CD4-positive, alpha-beta T cell treated with Interleukin-4 for 1 hour (primary cell): ENCODE measurements at regions not wholly inside any gene's neighbourhood (a gene's known extent, or its start where the extent isn't known, plus 50 kb on each side); places are given as distances from the start of the nearest gene placed in this dataset.

Experiments used
- DNase-seq, 2 donors: peaks; one replicate each; pipeline ENCODE4 v3.0.0-alpha.2; 2020 to 2022

DNA sequence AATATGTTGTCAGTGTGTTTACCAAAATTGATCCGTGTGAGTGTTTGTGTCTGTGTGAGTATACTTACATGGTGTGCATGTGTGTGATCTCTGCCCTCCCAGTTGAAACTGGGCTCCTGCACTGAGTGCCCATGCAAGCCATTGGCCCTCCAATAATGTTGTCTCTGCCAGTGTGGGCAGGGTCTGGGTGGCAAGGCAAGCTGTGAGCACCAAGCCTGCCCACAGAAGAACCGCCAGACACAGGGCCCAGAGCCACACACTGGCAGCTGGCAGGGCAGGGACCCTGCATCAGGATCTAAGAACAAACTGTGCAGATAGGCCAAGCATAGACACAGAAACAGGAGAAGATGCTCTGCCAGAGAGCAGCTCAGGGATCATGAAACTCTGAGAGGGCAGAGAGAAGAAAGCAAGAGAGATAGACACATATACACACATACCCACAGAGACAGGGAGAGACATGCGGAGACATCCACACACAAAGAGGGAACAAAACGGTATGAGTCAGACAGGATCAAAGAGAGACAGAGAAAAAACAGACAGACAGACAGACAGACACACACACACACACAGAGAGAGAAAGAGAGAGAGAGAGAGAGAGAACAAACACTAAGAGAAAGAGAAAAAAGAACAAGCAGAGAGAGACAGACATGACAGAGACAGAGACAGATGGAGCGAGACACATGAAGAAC lies 555.0 kb downstream of the MID1IP1 start:
- DNase-seq, result no peak

- DNase-seq, result no peak
Observed at GRCh38 chrX:39360101-39360500, 558.8 kb downstream of the MID1IP1 start.

DNA sequence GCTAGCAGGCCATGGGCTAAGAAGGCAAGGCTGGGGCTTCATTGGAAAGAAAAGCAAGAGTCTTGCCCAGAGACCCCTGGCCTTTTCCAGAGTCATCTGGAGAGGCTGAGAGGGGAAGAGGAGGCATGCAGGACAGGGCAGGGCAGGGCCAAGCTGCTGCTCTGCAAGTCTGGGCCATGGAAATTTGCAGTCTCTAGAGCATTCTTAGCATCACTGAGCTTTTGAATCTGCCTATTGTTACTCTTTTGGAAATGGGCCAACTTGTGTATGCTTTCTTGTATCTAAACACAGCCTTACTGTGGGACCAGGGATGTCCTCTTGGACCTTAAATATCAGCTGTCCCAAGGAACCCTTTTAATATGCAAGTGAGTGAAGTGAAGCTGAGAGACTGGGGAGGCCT lies 560.5 kb downstream of the MID1IP1 start:
- DNase-seq, result no peak

DNA sequence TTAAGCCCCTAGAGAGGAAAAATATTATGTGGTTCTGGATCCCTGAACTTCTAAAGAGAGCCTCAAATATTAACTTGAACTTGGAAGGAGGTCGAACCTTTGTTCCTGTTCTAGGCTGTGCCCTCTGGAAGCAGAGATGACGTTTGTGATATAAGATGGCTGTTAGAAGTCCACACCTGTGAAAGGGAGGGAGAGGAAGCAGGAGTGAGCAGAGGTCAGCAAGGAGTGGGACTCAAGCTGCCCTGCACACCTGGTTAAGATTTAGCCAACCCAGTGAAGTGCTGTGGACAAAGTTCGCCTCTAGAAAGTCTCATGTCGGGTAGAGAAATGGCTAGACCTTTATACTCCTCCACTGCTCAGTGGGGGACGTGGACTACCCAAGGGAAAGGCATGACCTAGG lies 566.2 kb downstream of the MID1IP1 start:
- no peak for DNase-seq

- no peak for DNase-seq
Observed at GRCh38 chrX:39372115-39372514, 570.9 kb downstream of the MID1IP1 start.

DNA sequence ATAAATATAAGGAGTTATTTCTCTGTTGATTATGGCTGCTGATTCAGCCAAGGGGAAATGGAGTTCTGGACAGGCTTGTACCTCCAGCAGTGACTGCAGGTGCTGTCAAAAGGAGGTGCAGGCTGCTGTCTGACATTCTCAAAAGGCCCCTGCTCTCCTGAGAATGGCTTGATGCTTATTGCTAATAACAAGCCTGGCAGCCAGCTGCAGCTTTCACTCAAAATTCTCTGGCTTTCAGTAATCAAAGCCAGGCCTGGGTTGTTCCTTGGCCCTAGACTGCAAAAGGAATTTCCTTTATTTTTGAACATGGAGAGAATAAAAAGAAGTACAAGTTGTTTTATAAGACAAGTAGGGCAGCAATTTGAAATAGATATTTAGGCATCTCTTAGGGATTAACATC lies 575.9 kb downstream of the MID1IP1 start:
- DNase-seq, result no peak

DNA sequence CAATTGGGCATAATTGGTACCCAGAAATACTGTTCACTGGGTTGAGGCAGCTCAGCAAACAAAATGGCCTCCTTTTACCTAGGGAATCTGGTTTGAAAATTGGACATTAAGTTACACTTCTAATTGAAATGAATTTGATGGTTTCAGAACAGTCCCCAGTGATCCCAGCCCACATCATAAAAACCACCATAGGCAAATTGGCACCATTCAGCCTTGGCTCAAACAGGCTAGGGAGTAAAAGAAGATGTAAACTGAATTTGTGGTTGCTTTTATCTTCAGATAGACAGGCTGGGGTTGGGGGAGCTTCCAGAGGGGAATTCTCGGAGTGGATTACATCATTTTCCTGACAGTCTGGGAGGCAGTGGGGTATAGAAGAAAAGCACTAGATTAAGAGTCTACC lies 576.5 kb downstream of the MID1IP1 start:
- DNase-seq, result no peak

GRCh38 chrX:39381422-39381821 lies 580.2 kb downstream of the MID1IP1 start:
- no peak for DNase-seq

GRCh38 chrX:39384996-39385395 lies 583.7 kb downstream of the MID1IP1 start:
- no peak for DNase-seq

DNA sequence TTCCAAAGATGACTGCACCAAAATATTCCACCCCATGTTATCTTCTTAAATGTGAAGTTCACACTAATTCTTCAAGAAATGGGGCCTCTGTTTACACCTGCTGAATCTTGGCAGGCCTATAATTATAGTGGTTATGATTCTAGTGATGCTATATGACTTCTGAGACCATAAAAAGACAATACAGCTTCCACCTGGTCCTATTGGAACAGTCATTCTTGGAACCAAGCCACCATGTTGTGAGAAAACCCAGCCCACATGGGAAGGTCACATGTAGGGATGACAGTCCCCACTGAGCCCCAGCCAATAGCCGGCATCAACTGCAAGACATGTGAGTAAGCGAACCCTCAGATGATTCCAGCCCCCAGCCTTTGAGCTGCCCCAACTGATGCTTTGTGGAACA lies 587.5 kb downstream of the MID1IP1 start:
- DNase-seq, result no peak

DNA sequence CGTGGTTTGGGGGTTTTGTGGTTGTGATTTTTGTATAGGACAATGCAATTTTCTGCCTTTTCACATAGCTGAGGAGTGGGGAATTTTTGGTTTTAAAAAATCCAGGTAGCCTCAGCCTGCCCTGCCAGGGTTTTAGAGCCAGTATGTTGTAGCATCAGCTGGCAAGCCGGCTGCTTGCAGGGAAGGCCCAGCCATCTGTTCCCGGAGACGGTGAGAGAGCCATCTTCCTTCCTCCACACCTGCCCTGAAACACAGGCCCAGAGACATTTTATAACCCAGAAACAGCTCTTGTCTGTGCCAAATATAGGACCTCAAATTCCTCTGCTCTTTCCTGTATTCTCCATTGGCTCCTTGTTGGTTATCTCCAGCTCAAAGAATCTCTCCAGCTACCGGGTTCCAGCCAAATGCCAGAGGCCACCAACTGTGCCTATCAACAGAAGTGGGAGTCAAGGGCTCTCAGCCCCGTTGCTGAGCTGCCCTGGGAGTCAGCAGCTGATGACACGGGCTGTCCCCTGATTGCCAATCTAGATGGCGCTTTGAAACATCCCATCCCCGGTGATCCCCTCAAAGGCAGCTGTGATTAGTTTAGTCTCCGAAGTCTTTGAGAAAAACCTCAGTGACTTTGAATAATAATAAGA lies 595.2 kb downstream of the MID1IP1 start:
- DNase-seq, result no peak

GRCh38 chrX:39397561-39398199 lies 596.4 kb downstream of the MID1IP1 start:
- no peak for DNase-seq

DNA sequence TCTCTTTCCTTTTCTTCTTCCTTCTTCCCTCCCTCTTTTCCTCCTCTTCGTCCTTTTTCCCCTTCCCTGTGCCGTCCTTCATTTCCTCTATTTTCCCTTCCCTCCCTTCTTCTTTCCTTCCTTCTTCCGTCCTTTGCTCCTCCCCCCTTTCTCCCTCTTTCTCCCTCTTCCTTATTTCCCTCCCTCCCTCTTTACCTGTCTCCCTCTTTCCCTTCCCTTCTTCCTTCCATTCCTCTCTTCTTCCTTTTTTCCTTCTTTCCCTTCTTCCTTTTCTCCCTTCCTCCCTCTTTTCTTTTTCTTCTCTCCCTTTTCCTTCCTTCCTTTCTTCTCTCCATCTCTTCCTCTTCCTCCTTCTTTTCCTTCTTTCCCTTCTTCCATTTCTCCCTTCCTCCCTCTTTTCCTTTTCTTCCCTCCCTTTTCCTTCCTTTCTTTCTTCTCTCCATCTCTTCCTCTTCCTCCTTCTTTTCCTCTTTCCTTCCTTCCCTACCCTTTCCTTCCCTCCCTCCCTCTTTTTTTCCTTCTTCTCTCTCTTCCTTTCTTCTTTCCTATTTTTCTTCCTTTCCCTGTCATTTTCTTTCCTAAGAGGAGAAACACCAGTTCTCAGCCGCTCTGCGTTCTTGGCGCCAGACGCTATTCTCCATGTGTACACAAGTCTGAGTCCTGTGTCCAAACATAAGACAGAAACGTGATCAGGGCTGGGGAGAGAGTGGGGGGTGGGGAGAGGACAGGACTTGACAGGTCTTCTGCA lies 597.1 kb downstream of the MID1IP1 start:
- DNase-seq, result no peak

DNA sequence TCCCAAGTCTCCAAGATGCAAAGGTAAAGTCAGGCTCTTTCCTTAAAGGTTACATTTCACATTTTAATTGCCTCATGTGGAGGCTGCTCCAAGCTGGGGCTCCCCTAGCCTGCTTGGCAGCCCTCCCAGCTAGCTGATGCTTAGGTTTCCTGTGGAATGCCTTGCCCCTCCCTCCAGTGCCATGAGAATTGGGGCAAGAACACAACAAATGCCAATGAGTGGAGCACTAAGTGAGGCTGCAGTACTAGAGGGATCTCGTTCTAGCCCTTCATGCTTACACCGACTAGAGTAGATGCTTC lies 597.7 kb downstream of the MID1IP1 start:
- no peak for DNase-seq

GRCh38 chrX:39399387-39399786 lies 598.1 kb downstream of the MID1IP1 start:
- no peak for DNase-seq

- DNase-seq, result no peak
Observed at GRCh38 chrX:39401483-39402110, 600.3 kb downstream of the MID1IP1 start.

DNA sequence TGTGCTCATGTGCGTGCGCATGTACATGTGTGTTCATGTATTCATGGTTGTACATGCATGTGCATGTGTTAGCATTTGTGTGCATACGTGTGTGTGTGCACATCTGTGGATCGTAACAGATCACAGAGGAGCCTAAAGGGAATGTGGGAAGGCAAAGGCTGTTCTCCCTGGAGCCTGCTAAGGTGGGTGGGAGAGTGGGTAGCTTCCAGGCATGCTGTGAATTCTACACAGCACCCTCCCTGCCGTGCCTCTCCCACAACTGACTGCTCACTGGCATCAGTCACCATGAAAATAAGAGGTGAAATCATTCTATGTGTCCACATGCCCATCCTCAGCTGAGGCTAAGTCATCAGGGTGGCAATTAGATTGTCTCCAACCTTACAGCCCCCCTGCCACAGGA lies 600.9 kb downstream of the MID1IP1 start:
- DNase-seq, result no peak

GRCh38 chrX:39406799-39407198 lies 605.5 kb downstream of the MID1IP1 start:
- no peak for DNase-seq

DNA sequence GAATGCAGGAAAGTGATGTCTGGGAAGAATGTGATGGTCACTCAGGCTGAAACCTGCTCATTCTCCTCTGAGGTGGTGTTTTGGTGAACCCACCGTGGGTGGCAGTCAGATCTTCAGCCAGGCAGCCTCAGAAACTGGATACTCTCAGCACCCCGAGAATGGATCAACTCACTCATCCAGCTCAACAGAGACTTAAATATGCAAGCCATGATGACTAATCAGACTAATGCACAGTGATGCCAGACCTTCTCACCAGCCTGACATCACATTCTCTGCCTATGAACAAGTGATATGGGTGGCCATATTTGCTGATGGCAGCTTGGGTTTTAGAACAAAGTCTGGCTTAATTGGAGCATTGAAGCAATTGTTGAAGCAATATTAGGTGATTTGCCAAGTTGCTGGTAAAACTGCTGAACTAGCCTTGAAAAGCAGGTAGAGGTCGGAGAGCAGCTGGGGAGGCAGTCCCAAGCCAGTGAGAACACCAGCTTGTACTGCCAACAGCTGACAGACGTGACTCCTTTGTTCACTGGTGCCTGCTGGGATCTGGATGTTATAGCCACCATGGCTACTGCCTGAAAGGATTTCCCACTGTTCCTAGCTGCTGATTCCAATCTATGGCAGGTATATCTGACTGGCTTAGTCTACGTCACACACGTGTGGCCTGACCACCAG lies 608.1 kb downstream of the MID1IP1 start:
- no peak for DNase-seq

GRCh38 chrX:39414290-39414854 lies 613.1 kb downstream of the MID1IP1 start:
- DNase-seq, result no peak

- DNase-seq, result no peak
Observed at GRCh38 chrX:39416547-39417260, 615.4 kb downstream of the MID1IP1 start.

- DNase-seq, result no peak
Observed at GRCh38 chrX:39418254-39418704, 617.0 kb downstream of the MID1IP1 start.
